GM12873 (cell line): ENCODE measurements at regions not wholly inside any gene's neighbourhood (a gene's known extent, or its start where the extent isn't known, plus 50 kb on each side); places are given as distances from the start of the nearest gene placed in this dataset.

Experiments used
- TF ChIP-seq, protein P1 (sequence below): IDR thresholded peaks from 2 replicates; pipeline ENCODE4 v1.5.1; 2012; ENCODE audit warnings: low read depth, mild to moderate bottlenecking, moderate library complexity, low read length, control low read depth; ENCODE audit not compliant: insufficient read depth; ENCODE audit errors: missing control alignments

DNA sequence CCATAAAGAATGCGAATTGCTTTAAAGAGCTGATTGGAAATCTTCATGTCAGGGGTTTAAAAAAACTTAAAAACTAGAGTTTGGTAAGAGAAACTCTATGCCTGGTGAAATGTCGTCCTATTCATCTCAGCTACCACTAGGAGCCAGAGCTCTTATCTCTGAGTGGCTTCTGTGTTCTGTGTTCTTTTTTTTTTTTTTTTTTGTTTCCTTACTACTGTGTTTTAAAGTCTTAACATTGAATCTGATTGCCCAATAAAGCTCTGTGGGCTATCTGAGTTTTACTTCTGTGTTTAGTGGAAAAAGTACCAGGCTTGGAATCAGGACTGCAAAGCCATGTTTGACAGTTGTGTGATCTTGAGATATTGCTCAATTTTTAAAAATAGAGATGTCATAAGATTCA is 494.8 kb downstream of the RIT2 start:
- TF ChIP-seq, protein P1, sequence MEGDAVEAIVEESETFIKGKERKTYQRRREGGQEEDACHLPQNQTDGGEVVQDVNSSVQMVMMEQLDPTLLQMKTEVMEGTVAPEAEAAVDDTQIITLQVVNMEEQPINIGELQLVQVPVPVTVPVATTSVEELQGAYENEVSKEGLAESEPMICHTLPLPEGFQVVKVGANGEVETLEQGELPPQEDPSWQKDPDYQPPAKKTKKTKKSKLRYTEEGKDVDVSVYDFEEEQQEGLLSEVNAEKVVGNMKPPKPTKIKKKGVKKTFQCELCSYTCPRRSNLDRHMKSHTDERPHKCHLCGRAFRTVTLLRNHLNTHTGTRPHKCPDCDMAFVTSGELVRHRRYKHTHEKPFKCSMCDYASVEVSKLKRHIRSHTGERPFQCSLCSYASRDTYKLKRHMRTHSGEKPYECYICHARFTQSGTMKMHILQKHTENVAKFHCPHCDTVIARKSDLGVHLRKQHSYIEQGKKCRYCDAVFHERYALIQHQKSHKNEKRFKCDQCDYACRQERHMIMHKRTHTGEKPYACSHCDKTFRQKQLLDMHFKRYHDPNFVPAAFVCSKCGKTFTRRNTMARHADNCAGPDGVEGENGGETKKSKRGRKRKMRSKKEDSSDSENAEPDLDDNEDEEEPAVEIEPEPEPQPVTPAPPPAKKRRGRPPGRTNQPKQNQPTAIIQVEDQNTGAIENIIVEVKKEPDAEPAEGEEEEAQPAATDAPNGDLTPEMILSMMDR, result no peak

DNA sequence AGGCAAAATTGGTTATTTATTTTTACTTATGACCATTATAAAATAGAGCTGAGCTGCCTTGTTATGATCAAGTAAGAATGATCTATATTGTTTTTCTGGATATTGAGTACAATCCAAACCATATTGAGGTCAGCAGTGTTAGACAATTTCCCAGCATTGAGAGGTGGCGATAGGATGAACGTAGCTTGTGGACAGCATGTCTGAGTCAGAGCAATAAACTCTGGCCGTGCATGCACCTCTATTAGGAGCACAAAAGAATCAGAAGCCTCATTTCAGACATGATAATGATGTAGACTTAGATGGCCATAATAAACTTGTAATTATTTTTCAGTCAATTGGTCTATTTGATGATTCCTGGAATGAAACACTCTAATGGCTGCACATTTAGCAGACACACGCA is 491.6 kb downstream of the RIT2 start:
- TF ChIP-seq, protein P1, result no peak

DNA sequence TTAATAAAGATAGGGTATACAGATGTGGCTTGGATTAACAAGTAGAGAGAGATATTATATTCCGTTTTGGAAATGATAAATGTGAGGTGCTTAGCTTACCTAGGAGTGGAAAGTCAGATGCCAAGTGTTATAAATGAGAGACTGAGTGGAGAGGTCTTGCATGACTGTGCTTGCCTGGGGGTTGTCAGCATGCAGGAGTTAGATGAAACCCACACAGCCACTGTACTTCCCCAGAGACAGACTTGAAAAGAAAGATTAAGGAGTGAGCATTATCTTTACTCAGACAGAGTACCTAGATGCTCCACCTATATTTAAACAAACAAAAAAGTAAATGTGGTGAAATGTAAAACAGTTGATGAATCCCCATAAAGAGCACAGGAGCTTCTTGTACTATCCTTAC is 482.7 kb downstream of the RIT2 start:
- TF ChIP-seq, protein P1, result no peak

GRCh38 chr18:42635378-42636048 is 480.0 kb downstream of the RIT2 start:
- TF ChIP-seq, protein P1, result no peak

DNA sequence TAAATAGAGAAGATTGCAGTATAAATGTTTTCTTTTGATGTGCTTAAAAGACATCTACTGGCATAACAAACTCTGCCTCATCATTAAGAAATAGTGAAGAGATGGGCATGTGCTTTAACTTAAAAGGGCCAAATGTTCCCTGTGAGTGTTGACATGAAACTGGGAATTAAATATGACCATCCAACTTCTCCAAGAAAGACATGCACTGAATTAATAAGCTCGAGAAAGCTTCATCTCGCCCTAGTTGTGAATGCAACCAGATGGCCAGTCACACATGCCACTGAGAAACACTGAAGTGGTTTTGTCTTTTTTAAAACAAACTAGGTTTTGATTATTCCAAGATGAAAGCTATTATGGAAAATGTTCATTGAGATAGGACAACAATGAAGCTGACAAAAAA is 479.2 kb downstream of the RIT2 start:
- TF ChIP-seq, protein P1, result no peak

- TF ChIP-seq, protein P1, result no peak
Measured at GRCh38 chr18:42640160-42640559, 475.3 kb downstream of the RIT2 start.

- TF ChIP-seq, protein P1, result no peak
Measured at GRCh38 chr18:42641996-42642395, 473.5 kb downstream of the RIT2 start.
